DLD1 (cell line): ENCODE measurements at regions not wholly inside any gene's neighbourhood (a gene's known extent, or its start where the extent isn't known, plus 50 kb on each side); places are given as distances from the start of the nearest gene placed in this dataset.

Source experiments
- in situ Hi-C: cut with HindIII; loops from 2 replicates; pipeline ENCODE4 v1.10.0; 2017; ENCODE audit warnings: low sequenced_read_pairs

DNA sequence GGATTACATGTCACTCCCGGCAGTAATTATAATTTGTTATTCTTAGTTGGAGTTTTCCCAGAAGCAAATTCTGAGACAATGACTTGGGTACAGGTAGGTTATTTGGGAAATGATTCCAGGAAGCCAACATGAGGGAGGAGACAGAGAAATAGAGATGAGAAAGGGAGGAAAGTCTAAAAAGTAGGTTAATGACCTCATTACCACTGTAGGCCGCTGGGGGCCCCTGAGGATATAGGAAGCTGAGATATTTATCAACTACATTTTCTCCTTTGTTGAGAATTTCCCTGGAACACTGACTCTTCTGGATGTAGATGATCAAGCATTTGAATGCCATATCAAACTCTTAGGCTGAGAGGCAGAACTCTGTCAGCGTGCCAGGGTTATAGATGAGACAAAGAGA is 284.3 kb downstream of the ICOS start:
- in situ Hi-C loops: no loop called here

DNA sequence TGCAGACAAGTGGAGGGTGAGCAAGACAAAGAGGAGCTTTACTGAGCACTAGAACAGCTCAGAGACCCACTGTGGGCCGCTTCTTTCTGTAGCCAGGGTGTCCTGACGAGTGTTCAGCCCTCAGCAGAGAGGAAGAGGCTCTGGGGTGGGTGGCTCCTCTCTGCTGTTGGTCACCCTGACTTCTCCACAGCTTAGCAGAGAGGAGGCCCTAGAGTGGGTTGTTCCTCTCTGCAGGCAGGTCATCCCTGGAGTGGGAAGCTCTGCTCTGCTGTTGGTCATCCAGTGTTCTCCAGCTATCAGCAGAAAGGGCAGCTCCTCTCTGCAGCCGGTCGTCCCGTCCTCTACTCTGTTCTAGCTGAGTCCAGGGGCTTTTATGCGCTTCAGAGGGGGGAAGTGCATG is 286.5 kb downstream of the ICOS start:
- in situ Hi-C loops: no loop called here

DNA sequence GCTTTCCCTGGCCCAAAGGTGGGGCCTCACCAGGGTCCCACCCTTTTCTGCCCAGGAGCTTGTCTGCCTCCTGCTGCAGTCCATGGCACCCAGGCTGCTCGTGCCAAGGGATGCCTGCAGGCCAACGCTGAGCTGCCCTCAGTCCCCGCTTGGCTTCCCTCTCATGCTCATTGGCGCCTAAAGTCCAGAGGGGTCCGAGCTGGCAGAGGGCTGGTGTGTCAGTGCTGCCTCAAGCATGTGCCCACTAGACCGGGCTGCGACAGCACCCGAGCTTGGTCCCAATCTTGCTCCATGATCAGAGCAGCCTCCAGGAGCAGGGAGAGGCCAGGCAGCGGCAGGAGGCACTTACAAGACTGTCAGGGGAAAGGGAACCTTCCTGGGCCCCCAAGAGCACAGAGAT is 287.0 kb downstream of the ICOS start:
- in situ Hi-C loops: no loop called here

DNA sequence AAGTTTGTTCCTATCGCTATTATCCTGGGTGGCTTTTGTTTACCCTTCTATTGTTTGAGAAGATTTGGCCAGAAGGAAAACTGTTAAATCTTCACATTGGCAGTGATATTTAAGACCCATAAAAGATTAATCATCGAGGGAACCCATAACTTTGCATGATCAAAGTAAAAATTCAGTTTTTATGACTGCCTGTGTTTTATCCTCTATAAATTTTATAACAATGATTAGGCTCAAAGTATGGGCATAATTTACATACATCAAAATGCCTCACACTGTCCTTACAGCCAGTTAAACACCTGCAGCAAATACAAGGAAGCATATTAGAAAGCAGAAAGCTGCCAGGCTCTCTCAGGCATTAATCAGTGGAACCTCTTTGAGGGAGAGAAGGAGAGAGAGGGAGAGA is 289.1 kb downstream of the ICOS start:
- in situ Hi-C loops: no loop called here

- in situ Hi-C loops: no loop called here
These were observed 289.8 kb downstream of the ICOS start for GRCh38 chr2:204226305-204226880.

- in situ Hi-C loops: no loop called here
These were observed 291.8 kb downstream of the ICOS start for GRCh38 chr2:204228169-204228886.

GRCh38 chr2:204234248-204234647 is 297.7 kb downstream of the ICOS start:
- in situ Hi-C loops: no loop called here

DNA sequence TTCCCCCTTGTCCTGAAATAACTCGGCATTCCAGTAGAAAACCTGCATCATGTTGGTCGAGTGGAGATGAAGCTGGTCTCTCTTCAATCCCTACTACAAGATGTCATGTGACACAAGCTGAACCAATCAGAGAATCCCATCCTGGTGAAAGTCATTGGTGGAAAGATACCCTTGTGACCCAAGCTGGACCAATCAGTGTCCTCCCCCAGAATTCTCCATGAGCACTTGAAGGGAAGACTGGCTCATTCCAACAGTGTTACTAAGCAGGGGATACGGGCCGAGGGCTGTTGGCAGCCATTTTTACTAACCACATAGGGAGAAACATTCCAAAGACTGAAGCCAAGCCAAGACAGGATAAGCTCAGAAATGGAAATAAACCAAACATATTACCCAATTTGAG is 298.3 kb downstream of the ICOS start:
- in situ Hi-C loops: no loop called here

DNA sequence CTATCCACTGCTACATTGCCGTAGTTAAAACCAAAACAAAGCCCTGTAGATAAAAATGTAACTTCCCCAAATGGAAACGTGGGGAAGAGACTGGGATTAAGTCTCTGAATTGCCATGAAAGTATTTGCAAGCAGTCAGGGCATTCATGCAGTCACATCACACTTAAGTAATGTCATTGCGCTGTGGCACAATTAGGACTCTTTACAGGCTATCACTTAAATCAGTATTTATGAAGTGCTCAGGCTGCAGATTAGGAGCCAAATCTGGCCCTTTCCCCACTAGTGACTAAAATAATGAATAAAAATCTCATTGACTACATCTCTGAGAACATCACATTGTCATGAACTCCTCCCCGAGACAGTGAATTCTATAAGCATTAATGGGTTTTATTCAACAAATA is 300.9 kb downstream of the ICOS start:
- in situ Hi-C loops: no loop called here

DNA sequence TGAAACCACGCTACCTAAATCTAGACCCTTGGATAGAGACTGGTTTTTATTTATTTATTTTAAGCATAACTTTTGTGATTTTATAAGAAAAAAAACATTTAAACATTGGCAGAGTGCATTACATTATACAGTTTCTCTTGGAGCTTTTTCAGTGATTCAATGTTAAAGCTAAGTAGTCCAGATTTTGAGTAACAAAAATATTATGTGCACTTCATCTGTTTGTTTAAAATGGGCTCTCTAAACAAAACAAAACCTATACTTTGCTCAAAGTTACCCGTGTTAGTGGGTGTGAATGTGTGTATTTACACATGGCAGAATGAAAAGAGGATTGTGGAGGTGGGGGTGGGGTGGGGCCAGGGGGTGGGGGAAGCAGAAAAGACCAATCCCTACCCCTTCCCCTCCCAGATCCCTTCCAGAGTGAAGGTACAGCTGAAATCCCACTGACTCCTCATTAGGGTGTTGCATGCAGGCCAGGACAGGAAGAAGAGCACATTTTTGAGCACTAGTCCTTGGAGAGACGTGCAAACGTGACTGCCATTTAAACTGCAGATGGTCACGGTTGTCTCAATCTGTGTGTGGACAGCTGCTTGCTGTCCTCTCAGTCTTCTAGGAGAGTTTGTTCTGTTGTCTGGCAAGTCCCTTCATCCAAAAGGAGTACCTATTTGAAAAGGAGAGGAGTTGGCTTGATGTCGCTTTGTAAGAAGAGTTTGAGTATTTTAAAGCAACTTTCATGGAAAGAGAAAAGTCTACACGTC is 303.0 kb downstream of the ICOS start:
- in situ Hi-C loops: no loop called here

DNA sequence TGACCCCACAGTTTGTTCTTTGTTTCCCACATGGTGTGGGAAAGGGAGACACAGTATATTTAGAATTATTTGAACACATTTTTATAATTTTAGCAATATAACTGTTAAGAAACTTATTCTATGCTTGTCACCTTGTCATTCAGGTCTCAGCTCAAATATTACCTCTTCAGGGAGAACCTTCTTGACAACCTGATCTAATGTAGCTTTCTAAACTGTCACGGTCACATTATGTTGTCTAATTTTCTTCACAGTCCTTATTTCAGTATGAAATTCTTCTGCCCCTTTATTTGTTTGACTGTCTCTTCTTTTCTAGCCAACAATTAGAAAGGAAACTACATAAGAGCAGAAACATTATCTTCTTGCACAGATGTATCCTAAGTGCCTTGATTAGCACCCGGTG is 304.3 kb upstream of the PARD3B start:
- in situ Hi-C loops: no loop called here

GRCh38 chr2:204249437-204249836 is 295.8 kb upstream of the PARD3B start:
- in situ Hi-C loops: no loop called here

- in situ Hi-C loops: no loop called here
These were observed 294.6 kb upstream of the PARD3B start for GRCh38 chr2:204250692-204251091.

DNA sequence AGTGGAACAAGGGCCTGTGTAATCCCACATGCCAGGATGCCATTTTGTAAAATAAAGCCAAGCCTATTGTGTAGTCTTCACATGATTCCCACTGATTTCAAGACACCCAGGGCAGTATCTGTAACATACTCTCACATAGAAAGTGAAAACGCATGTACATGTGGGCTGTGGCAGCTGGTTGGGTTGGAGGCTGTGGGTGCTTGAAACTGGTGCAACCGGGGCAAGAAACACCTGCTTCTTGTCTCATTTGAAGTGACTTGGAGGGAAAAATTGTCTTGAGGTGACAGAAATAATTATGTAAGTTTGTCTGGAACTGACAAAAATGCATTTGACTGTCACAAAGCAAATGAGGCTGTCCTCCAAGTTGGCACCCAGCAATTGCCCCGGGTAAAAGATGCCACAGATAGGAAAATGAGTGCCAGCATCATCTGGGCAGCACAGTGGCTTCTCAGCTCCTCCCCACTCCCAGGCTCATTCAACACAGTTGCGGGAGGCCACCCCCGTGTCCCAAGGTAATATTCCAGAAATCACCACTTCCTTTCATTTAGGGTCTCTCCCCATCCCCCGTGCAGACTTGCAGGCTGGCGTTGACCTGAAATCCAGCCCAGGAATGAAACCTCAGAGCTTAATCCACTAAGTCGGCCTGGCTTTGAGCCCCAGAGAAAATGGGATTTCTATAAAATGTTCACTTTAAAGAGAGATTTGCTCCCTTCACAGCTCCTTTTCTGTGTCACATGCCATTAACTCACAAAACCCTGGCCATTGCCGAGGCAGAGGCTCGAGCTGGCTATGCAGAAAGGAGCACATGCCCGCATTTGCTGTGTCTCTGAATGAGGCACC is 293.9 kb upstream of the PARD3B start:
- in situ Hi-C loops: no loop called here

- in situ Hi-C loops: no loop called here
These were observed 293.3 kb upstream of the PARD3B start for GRCh38 chr2:204251998-204252376.

DNA sequence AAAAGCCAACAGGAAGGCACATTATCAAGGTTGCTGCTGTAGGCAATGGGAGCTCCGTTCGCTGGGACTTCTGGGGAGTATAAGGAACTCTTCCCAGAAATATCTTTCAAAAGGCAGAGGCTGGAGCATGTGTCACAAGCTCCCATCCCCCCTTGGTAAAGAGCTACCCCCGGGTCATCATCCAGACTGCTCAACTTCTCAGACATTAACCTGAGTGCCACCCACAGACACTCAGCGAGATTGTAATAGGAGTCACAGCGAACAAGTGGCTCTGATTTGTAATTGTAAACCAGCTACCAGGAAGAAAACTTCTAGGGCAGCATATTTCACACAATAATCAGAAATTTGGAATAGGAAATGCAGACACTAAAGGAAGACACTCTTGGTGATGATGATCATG is 290.2 kb upstream of the PARD3B start:
- in situ Hi-C loops: no loop called here

DNA sequence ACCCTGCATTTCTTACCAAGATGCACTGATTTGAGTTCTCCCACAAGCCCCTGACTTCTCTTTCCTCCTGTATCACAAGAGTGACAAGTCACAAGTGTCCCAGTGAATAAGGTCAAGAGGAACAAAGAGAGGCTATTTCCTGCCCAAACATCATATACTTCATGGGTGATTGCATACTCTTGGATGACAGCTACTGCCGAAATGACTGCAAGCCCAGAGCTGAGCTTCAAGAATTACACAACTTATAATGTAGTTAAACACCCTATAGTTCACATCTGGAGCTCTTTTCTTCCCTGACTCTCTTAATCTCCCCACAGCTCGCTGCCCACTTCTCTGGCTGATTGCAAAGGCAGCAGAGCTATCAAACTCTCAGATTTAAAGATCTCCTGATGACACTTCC is 289.7 kb upstream of the PARD3B start:
- in situ Hi-C loops: no loop called here

- in situ Hi-C loops: no loop called here
These were observed 287.5 kb upstream of the PARD3B start for GRCh38 chr2:204257781-204258180.

- in situ Hi-C loops: no loop called here
These were observed 286.4 kb upstream of the PARD3B start for GRCh38 chr2:204258890-204259289.

DNA sequence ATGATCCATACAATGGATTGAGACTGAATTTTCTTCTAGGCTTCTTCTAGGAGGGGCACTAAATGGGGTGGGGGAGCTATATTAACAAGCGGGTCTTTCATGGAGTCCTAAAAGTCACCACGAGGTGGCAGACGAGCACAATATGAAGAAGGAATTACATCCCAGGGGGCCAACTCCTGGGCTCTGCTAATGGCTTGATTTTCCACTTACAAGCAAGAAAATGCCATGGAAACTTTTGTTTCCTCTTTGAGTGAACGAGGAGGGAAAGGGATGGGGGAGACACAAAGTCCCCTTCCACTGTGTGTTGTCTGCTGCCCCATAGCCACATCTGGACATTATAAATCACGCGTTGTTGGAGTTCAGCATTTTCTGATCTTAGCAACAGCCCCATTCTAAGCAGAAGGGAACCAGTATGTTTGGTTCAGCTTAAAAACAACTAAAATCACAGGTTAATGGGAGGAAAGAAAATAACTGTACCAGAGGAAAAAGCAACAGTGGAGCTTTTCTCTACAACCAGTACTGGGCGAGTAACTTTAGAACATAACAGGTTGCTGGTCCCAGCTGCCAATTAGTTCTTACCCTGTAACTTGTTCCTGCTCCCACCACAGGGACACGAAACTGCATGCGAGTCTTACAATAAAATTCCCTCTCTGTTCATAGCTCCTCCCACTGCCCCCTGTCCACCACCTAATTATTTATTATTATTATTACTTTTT is 285.0 kb upstream of the PARD3B start:
- in situ Hi-C loops: no loop called here

DNA sequence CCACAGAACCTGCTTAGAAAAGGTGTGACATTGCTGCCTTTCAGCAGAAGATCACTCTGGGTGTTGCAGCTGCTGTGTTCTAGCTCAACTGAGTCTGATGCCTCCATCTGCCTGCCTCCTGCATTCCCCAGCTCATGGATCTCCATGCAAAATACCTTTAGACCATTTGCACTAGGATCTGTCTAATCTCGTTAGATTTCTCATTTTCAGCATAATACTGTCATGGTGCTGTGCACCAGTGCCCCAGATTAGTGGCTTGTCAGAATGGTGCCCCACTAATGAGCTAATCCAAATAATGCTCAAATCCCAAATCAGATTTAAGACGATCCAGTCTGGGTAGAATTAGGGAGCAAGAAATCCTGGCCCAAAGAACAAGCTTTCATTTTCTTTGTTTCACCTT is 284.4 kb upstream of the PARD3B start:
- in situ Hi-C loops: no loop called here
